K562 (cell line): ENCODE measurements at regions not wholly inside any gene's neighbourhood (a gene's known extent, or its start where the extent isn't known, plus 50 kb on each side); places are given as distances from the start of the nearest gene placed in this dataset.
A peak's percentile ranks its signal among the peaks of the same experiment; 100 is the strongest.

ENCODE experiments used
- EZH2 ChIP-seq: IDR thresholded peaks from 2 replicates; pipeline ENCODE4 v1.6.1; 2012; ENCODE audit warnings: low read depth, mild to moderate bottlenecking, inconsistent platforms, low read length, borderline replicate concordance
- GTF2F1 ChIP-seq: IDR thresholded peaks from 2 replicates; pipeline ENCODE4 v1.6.1; 2011; ENCODE audit warnings: low read depth, low read length, improper control_type of control experiment
- MTA1 ChIP-seq: fragments of 450-650 bp; IDR thresholded peaks from 2 replicates; pipeline ENCODE4 v1.6.1; 2017; ENCODE audit warnings: borderline replicate concordance
- NFATC3 ChIP-seq: fragments of 450-650 bp; IDR thresholded peaks from 2 replicates; pipeline ENCODE4 v1.6.1; 2017; ENCODE audit warnings: mild to moderate bottlenecking
- NFIX ChIP-seq: fragments of 250-450 bp; sonication (Bioruptor Pico); IDR thresholded peaks from 2 replicates; pipeline ENCODE4 v1.4.0; 2020; ENCODE audit warnings: low read depth, mild to moderate bottlenecking, moderate library complexity
- PHB ChIP-seq: fragments of 250-450 bp; sonication (Bioruptor Pico); IDR thresholded peaks from 2 replicates; pipeline ENCODE4 v1.5.0; 2021
- RAD21 ChIP-seq, 2 experiments: fragments of 250-450 bp in 1 of 2; fragments of 450-650 bp in 1 of 2; sonication (Bioruptor Pico) in 1 of 2; formaldehyde crosslinking in 1 of 2; IDR thresholded peaks in 1 of 2; conservative IDR thresholded peaks in 1 of 2; 2 replicates each; pipeline versions ENCODE4 v1.4.0 to v1.8.0; 2020 to 2022; ENCODE audit warnings: mild to moderate bottlenecking in 2 of 2, moderate library complexity in 1 of 2
- SNRNP70 ChIP-seq: fragments of 200-400 bp; formaldehyde crosslinking; optimal IDR thresholded peaks from 2 replicates; pipeline ENCODE3; 2017; ENCODE audit warnings: low read depth, low read length
- TAF7 ChIP-seq: fragments of 450-650 bp; IDR thresholded peaks from 2 replicates; pipeline ENCODE4 v1.6.1; 2016; ENCODE audit warnings: missing genetic modification characterization, missing compliant biosample characterization
- TBL1XR1 ChIP-seq, 2 experiments: IDR thresholded peaks; 2 replicates each; pipeline ENCODE4 v1.6.1; 2012; ENCODE audit warnings: improper control_type of control experiment in 2 of 2, low read length in 2 of 2, mild to moderate bottlenecking in 1 of 2
- YBX1 ChIP-seq: fragments of 450-650 bp; IDR thresholded peaks from 2 replicates; pipeline ENCODE4 v1.7.1; 2016; ENCODE audit warnings: mild to moderate bottlenecking
- ZNF121 ChIP-seq: sonication (generic); formaldehyde crosslinking; conservative IDR thresholded peaks from 2 replicates; pipeline ENCODE4 v1.8.0; 2022; ENCODE audit warnings: missing genetic modification reagents
- ZNF408 ChIP-seq: fragments of 250-450 bp; sonication (Bioruptor Pico); IDR thresholded peaks from 2 replicates; pipeline ENCODE4 v1.4.0; 2020; ENCODE audit warnings: low read depth, mild to moderate bottlenecking, moderate library complexity
- ZNF436 ChIP-seq: fragments of 250-450, 450-650 bp; sonication (Bioruptor Pico); formaldehyde crosslinking; IDR thresholded peaks from 2 replicates; pipeline ENCODE4 v1.7.0; 2020; ENCODE audit warnings: mild to moderate bottlenecking
- TF ChIP-seq, protein P1 (sequence below): fragments of 450-650 bp; IDR thresholded peaks from one replicate; pipeline ENCODE4 v1.6.1; 2018; ENCODE audit warnings: mild to moderate bottlenecking, moderate library complexity; ENCODE audit not compliant: partially characterized antibody
- TF ChIP-seq, protein P2 (sequence below): sonication (generic); formaldehyde crosslinking; IDR thresholded peaks from 2 replicates; pipeline ENCODE4 v1.8.1; 2022; ENCODE audit warnings: missing genetic modification reagents
- TF ChIP-seq, protein P3 (sequence below): fragments of 450-650 bp; IDR thresholded peaks from 2 replicates; pipeline ENCODE4 v1.6.1; 2017; ENCODE audit warnings: antibody characterized with exemption
- TF ChIP-seq, protein P4 (sequence below): sonication (generic); formaldehyde crosslinking; IDR thresholded peaks from 2 replicates; pipeline ENCODE4 v1.8.1; 2023; ENCODE audit warnings: mild to moderate bottlenecking, missing genetic modification reagents, moderate library complexity
- TF ChIP-seq, protein P5 (sequence below): fragments of 250-450 bp; sonication (Bioruptor Pico); IDR thresholded peaks from 2 replicates; pipeline ENCODE4 v1.8.0; 2021; ENCODE audit warnings: borderline replicate concordance, mild to moderate bottlenecking, moderate library complexity; ENCODE audit not compliant: poor library complexity, severe bottlenecking
- TF ChIP-seq, protein P6 (sequence below): fragments of 450-650 bp; formaldehyde crosslinking; IDR thresholded peaks from 2 replicates; pipeline ENCODE4 v1.4.0; 2022; ENCODE audit warnings: missing genetic modification characterization

DNA sequence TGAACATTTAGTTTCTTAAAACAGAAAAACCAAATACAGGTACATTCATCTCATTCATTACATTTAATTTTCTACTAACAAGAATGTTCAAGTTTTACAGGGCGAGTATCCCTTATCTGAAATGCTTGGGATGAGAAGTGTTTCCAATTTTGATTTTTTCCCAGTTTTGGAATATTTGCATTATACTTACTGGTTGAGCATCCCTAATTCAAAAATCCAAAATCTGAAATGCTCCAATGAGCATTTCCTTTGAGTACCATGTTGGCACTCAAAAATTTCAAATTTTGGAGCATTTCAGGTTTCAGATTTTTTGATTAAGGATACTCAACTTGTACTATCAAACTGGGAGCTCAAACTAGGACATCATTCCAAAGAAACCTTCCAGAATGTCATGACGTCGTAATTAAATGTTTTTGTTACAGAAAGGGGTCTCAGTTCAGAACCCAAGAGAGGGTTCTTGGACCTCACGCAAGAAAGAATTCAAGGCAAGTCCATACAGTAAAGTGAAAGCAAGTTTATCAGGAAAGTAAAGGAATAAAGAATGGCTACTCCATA, 90.8 kb upstream of the PIK3CG start (continued):
- TF ChIP-seq, protein P1, sequence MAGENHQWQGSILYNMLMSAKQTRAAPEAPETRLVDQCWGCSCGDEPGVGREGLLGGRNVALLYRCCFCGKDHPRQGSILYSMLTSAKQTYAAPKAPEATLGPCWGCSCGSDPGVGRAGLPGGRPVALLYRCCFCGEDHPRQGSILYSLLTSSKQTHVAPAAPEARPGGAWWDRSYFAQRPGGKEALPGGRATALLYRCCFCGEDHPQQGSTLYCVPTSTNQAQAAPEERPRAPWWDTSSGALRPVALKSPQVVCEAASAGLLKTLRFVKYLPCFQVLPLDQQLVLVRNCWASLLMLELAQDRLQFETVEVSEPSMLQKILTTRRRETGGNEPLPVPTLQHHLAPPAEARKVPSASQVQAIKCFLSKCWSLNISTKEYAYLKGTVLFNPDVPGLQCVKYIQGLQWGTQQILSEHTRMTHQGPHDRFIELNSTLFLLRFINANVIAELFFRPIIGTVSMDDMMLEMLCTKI: no peak
- TF ChIP-seq SNRNP70 (no peak), YBX1 (no peak), TAF7 (tag) (0 out of 2 replicates have a peak, but pooled peaks have one; percentile 49), RAD21 (CRISPR knock-in tag; conservative IDR thresholded peaks at IDR 0.05 in 1 of 2, IDR thresholded peaks at IDR 0.05 in 1 of 2) (peak in 1 of 2 experiments; percentile 32; a peak in 2 of 4 replicates), TBL1XR1 (IDR thresholded peaks at IDR 0.05; ENCODE audit: low read length in 2 of 2) (no peak; a peak in 1 of 4 replicates), NFATC3 (peak; percentile 71; the same call in 1 of the 2 replicates), ZNF436 (CRISPR knock-in tag) (no peak), EZH2 (no peak), ZNF121 (CRISPR knock-in tag) (no peak), ZNF408 (CRISPR knock-in tag) (no peak), PHB (CRISPR knock-in tag) (no peak), MTA1 (no peak), GTF2F1 (no peak), NFIX (CRISPR knock-in tag) (no peak)
- TF ChIP-seq, protein P2, sequence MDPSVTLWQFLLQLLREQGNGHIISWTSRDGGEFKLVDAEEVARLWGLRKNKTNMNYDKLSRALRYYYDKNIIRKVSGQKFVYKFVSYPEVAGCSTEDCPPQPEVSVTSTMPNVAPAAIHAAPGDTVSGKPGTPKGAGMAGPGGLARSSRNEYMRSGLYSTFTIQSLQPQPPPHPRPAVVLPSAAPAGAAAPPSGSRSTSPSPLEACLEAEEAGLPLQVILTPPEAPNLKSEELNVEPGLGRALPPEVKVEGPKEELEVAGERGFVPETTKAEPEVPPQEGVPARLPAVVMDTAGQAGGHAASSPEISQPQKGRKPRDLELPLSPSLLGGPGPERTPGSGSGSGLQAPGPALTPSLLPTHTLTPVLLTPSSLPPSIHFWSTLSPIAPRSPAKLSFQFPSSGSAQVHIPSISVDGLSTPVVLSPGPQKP (CRISPR knock-in tag): no peak
- TF ChIP-seq, protein P3, sequence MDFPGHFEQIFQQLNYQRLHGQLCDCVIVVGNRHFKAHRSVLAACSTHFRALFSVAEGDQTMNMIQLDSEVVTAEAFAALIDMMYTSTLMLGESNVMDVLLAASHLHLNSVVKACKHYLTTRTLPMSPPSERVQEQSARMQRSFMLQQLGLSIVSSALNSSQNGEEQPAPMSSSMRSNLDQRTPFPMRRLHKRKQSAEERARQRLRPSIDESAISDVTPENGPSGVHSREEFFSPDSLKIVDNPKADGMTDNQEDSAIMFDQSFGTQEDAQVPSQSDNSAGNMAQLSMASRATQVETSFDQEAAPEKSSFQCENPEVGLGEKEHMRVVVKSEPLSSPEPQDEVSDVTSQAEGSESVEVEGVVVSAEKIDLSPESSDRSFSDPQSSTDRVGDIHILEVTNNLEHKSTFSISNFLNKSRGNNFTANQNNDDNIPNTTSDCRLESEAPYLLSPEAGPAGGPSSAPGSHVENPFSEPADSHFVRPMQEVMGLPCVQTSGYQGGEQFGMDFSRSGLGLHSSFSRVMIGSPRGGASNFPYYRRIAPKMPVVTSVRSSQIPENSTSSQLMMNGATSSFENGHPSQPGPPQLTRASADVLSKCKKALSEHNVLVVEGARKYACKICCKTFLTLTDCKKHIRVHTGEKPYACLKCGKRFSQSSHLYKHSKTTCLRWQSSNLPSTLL: no peak
- TF ChIP-seq, protein P4, sequence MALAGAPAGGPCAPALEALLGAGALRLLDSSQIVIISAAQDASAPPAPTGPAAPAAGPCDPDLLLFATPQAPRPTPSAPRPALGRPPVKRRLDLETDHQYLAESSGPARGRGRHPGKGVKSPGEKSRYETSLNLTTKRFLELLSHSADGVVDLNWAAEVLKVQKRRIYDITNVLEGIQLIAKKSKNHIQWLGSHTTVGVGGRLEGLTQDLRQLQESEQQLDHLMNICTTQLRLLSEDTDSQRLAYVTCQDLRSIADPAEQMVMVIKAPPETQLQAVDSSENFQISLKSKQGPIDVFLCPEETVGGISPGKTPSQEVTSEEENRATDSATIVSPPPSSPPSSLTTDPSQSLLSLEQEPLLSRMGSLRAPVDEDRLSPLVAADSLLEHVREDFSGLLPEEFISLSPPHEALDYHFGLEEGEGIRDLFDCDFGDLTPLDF (CRISPR knock-in tag): no peak
- TF ChIP-seq, protein P5, sequence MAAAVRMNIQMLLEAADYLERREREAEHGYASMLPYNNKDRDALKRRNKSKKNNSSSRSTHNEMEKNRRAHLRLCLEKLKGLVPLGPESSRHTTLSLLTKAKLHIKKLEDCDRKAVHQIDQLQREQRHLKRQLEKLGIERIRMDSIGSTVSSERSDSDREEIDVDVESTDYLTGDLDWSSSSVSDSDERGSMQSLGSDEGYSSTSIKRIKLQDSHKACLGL (CRISPR knock-in tag): no peak
- TF ChIP-seq, protein P6, sequence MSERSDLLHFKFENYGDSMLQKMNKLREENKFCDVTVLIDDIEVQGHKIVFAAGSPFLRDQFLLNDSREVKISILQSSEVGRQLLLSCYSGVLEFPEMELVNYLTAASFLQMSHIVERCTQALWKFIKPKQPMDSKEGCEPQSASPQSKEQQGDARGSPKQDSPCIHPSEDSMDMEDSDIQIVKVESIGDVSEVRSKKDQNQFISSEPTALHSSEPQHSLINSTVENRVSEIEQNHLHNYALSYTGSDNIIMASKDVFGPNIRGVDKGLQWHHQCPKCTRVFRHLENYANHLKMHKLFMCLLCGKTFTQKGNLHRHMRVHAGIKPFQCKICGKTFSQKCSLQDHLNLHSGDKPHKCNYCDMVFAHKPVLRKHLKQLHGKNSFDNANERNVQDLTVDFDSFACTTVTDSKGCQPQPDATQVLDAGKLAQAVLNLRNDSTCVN (CRISPR knock-in tag): peak; percentile 79
